DMS153 treated with DMSO at 0.1 percent for 48 hours (cell line): ENCODE measurements at regions not wholly inside any gene's neighbourhood (a gene's known extent, or its start where the extent isn't known, plus 50 kb on each side); places are given as distances from the start of the nearest gene placed in this dataset.

Experiments used
- DNase-seq: peaks from one replicate; lab custom pipeline; 2025; ENCODE audit not compliant: unreplicated experiment; lab: John Stamatoyannopoulos, UW

- no peak for DNase-seq
Measured at GRCh38 chr13:97561182-97561581, 127.2 kb downstream of the RAP2A start.

GRCh38 chr13:97562962-97563361 lies 129.0 kb downstream of the RAP2A start:
- DNase-seq = no peak

- no peak for DNase-seq
Measured at GRCh38 chr13:97564956-97565355, 131.0 kb downstream of the RAP2A start.

- no peak for DNase-seq
Measured at GRCh38 chr13:97565906-97566305, 131.9 kb downstream of the RAP2A start.

GRCh38 chr13:97566907-97567306 lies 132.9 kb downstream of the RAP2A start:
- DNase-seq = no peak

- no peak for DNase-seq
Measured at GRCh38 chr13:97567510-97568243, 133.7 kb downstream of the RAP2A start.

GRCh38 chr13:97568850-97569249 lies 134.9 kb downstream of the RAP2A start:
- no peak for DNase-seq

DNA sequence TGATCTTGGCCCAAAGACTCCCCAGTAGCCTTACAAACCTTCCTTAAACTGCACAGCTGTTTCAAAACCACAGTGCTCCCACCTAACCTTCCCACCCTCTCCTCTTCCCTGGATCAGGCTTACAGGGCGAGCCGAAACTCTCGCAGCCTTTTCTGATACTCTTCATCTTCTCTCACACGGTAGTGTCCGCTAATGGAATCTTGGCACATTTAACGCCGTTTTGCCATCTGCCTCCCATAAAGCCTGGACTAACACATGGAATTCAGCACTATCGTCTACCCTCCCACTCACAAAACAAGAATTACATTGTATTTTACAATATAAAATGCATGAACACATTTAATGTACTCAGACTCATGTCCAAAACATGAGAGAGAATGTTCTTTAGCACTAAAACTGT lies 135.9 kb downstream of the RAP2A start:
- no peak for DNase-seq

- no peak for DNase-seq
Measured at GRCh38 chr13:97570442-97570841, 136.5 kb downstream of the RAP2A start.

DNA sequence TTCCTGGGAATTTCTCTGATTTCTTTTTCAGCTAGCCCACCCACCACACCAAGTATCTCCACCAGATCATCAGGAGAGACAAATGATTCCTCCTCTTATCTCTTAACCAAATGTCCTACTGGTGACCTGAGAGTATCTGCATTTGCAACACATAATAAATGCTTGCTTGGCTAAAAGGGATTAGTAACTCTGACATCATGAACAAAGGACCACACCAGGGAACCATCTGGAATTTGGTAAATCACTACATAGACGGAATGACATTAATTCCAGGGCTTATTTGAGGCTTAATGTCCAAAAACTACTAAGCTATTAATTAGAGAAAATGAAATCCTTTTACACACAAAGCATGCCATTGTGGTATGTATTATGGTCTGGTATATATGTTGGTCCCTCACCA lies 139.0 kb downstream of the RAP2A start:
- no peak for DNase-seq

- DNase-seq = no peak
Measured at GRCh38 chr13:97574926-97575325, 141.0 kb downstream of the RAP2A start.

DNA sequence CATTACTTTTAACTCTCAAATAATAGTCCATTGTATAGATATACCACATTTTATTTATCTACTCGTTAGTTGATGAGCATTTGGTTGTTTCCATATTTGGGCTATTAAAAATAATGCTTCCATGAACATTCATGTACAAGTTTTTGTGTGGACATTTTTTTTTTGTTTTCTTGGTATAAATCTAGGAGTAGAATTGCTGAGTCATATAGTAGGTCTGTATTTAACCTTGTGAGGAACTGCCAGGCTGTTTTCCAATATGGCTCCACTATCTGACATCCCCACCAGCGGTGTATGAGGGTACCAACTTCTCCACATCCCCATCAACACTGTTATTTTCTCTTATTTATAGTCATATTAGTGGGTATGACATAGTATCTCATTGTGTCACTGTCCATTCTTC lies 143.1 kb downstream of the RAP2A start:
- no peak for DNase-seq

DNA sequence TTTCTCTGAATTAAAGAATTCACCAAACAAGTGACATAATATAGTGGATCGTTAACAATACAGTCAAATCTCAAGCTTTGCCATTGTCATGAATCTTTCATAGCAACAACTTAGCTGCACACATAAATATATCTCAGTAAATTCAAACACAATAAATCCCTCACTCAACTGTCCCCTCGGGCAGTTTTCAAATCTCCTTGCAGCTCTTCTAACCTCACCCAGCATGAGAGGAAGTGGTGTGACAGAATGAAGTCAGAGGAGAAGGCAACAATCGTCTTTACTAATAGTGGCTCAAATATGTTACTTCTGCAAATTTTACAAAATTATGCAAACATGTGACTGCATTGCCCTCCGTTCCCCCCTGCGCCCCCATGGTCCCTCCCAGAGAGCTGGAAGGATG lies 148.2 kb downstream of the RAP2A start:
- DNase-seq = no peak

GRCh38 chr13:97583907-97584497 lies 150.0 kb downstream of the RAP2A start:
- DNase-seq = no peak

DNA sequence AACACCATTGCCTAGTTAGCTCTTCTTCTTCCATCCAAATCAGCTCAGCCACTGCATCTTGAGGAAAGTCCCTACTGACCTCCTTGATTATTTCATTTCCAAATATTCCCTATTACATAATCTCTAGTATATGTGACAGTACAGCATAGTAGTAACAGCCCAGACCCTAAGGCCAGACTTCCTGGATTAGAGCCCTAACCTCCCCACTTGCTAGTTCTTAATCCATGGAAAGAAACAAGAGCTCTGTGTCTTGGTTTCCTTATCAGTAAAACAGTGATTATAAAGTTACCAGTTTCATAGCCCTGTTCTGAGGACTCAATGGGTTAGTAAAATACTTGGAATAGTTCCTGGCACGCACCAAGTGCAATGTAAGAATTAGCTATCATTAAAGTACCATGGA lies 153.0 kb downstream of the RAP2A start:
- DNase-seq = no peak

GRCh38 chr13:97588993-97589392 lies 155.0 kb downstream of the RAP2A start:
- DNase-seq = no peak

GRCh38 chr13:97600458-97601075 lies 166.6 kb downstream of the RAP2A start:
- no peak for DNase-seq

- no peak for DNase-seq
Measured at GRCh38 chr13:97615266-97615665, 181.3 kb downstream of the RAP2A start.

GRCh38 chr13:97616385-97616784 lies 182.4 kb downstream of the RAP2A start:
- DNase-seq = no peak

- DNase-seq = no peak
Measured at GRCh38 chr13:97621025-97621424, 187.1 kb downstream of the RAP2A start.

DNA sequence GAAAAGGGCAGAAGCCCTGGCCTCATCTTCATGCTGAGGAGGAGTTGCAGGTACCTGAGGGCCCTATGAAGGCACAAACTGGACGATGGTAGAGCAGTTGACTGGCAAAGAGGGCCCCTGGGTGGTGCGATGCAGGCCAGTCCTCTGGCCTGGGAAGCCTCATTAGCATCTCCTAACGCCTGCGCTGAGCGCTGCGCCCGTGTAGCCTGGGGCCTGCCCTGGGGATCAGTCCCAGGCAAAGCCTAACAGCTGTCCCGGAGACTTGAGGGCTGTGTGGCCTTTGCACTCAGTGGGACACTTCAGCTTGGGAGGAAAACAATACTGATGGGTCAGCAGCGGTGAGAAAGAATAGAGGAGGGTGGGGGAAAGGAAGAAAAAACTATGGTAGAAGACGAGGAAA lies 187.7 kb downstream of the RAP2A start:
- DNase-seq = no peak

DNA sequence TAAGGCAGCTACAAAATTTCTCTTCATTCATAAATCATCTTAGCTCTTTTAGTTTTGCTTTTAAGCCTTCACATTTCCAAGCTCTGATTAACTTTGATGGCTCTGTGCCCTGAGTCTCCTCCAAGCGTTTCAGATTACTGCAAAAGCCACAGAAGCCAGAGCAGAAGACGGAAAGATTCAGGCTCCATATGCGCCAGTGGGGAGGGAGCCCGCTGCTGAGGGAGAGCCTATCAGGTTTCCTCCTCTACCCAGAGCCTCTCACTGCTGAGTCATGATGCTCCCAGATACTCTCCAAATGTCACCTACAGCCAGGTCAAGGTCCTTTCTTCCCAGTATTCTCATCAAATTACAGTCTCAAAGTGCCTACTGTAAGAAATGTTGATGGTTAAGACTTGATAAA lies 193.6 kb downstream of the RAP2A start:
- DNase-seq = peak; percentile 14
